HG03342 (cell line): ENCODE measurements at regions not wholly inside any gene's neighbourhood (a gene's known extent, or its start where the extent isn't known, plus 50 kb on each side); places are given as distances from the start of the nearest gene placed in this dataset.
"Not testable (repeated sequence)": the region's sequence is repeated elsewhere in the genome, so short reads cannot be mapped to it uniquely, and the experiment has no call there.

Experiments used
- ATAC-seq: cut with Tn5 transposase; IDR thresholded peaks from one replicate; pipeline ENCODE4 v1.9.1; 2021; ENCODE audit warnings: mild to moderate bottlenecking, moderate library complexity; ENCODE audit not compliant: unreplicated experiment

DNA sequence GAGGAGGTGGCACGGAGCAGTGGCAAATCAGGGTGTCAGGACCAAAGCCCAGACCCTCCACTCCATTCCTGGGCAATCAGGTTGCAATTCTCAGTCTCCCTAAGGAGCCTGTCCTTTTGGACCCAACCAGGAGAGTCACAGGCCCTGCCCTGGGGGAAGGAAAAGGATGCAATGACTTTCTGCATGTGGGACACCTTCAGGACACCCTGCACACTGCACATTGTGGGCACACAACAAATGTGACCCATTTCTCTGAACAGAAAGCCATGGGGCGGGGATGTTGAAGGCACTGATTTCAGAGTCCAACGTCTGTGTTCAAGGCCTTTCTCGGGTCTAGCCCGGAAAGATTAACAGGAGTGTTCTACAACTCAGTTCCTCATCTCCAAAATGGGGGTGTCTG lies 286.2 kb upstream of the FOXF1 start:
- no peak for ATAC-seq

GRCh38 chr16:86224629-86225028 lies 285.7 kb upstream of the FOXF1 start:
- no peak for ATAC-seq

- ATAC-seq, result no peak
These were observed 284.4 kb upstream of the FOXF1 start for GRCh38 chr16:86225905-86226371.

DNA sequence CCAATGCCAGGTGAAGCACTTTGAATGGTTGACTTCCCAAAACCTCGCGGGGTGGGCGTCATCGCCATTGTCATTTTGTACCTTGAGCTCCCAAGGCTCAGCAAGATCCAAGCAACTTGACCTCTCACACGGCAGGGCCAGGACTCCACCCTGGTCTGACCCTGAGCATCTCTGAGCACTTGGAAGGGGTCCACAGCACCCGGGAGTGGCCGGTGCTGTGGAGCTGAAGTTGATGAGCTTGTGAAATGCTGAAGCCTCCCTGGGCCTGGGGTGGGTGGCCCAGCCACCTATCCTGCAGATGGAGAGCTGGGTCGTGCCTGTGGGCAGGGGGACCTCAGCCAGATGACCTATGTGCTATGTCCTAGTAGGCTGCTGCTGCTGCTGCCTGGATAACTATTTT lies 283.3 kb upstream of the FOXF1 start:
- no peak for ATAC-seq

DNA sequence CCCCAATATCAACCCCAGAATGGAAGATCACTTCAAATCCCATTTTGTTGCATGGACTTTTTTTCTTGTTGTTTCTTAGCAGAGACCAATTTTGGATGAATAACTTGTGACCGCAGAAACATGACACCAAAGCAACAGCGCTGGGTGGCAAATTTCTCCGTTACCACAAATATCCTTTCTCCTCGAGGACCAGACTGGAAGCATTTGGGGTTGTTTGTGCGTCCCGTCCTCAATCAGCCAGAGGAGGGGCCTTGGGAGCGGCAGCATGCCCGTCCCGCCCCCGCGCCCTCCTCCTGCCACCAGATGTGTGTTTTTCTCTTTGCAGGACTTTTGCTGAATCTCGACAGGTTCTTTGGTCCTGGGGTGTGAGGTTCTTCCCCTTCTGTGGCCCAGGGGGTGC lies 282.5 kb upstream of the FOXF1 start:
- no peak for ATAC-seq

GRCh38 chr16:86228713-86229112 lies 281.6 kb upstream of the FOXF1 start:
- ATAC-seq, result no peak

DNA sequence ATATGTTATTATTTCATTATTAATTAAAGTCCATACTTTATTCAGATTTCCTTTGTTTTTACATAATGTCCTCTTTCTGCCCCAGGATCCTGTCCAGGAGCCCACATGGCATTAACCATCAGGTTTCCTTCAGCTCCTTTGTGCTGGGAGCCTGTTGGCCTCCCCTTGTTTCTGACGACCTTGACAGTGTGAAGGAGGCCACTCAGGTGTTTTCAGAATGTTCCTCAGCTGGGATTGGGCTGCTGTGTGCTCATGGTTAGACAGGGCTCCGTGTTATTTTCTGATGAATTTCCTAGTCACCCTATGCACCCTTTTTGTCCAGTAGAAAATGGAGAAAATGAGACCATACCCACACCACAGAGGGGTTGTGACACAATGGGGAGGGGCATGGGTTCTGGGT lies 281.0 kb upstream of the FOXF1 start:
- no peak for ATAC-seq

DNA sequence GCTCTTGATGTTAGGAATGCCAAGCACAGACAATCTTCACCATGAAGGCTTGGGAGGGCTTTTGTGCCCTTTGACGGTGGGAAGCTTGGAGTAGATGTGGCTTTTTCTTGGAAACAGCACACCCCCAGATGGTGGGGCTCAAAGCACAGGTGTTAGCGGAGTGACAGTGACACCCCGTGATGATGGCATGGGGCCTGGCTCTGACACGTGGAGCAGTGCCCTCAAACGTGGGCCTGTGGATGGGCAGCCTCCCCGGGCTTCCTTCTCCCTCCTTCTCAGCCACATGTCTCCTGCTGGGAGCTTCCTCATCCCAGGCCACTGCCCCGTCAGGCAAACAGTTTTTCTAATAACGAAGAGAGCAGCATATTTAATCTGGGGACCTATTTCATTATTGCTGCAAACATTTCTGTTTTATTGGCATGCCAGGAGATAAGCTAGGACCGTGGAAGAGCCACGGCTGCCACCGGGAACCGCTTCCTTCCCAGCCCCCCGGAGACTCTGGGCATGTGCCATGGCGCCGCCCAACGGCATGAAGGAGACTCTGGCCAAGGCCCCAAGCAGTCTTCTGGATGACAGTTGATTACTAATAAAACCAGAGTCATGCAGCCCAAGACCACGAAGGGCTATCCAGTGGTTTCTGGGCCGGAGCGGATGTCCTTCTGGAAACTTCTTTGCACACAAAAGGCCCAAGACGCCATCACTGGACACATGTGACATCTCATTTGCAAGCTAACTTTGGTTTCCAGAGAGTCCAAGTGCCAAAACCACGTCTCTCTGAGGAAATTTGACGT lies 280.3 kb upstream of the FOXF1 start:
- no peak for ATAC-seq

DNA sequence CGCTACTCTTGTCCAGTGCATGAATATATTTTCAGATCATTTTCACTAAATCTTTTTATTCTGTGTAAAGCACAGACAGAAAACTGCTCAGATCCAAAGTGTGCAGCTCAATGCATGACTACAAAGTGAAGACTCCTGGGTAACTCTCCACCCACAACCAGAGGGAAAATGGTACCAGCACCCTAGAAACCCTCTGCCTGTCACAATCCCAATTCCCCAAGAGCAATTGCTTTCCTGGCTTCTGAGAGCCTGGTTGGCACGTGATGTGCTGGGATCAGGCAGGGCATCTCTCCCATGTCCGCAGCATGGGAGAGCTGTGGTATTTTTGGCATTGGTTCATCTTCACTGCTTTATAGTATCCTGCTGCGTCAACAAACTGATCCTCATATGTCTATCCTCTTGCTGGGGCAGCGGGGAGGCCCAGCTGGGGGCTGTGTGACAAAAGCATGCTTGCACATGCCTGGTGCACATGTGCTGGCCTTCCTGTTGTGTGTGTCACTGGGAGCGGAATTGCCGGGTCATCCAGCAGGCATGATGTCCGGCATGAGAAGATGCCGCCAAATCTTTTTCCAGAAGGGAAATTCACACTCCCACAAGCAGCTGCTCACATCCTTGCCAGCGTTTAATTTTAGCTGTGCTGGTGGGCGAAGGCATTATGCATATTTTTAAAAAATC lies 278.9 kb upstream of the FOXF1 start:
- ATAC-seq, result no peak

GRCh38 chr16:86231996-86232350 lies 278.4 kb upstream of the FOXF1 start:
- ATAC-seq, result no peak

DNA sequence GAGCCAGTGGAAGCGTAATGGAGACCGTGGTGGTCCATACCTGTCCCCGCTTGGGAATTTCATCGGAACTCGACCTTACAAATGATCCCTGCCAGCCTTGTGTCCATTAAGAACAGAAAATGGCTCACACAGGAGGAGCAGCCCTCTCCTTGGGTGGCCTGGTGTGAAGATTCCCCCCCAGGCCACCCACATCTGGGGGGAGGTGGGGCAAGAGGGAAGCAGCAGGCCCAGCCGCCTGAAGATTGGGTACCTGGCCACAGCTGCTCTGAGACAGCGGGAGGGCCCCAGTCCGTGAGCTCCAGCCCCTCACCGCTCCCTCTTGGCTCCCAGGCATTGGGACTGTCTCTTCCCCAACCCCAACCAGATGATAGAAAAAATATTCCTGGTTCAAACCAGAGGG lies 277.8 kb upstream of the FOXF1 start:
- no peak for ATAC-seq

DNA sequence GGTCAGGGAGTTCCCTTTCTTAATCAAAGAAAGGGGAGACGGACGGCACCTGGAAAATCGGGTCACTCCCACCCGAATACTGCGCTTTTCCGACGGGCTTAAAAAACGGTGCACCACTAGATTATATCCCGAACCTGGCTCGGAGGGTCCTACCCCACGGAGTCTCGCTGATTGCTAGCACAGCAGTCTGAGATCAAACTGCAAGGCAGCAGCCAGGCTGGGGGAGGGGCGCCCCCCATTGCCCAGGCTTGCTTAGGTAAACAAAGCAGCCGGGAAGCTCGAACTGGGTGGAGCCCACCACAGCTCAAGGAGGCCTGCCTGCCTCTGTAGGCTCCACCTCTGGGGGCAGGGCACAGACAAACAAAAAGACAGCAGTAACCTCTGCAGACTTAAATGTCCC lies 276.8 kb upstream of the FOXF1 start:
- not testable (repeated sequence) for ATAC-seq

GRCh38 chr16:86239381-86239780 lies 270.9 kb upstream of the FOXF1 start:
- no peak for ATAC-seq

DNA sequence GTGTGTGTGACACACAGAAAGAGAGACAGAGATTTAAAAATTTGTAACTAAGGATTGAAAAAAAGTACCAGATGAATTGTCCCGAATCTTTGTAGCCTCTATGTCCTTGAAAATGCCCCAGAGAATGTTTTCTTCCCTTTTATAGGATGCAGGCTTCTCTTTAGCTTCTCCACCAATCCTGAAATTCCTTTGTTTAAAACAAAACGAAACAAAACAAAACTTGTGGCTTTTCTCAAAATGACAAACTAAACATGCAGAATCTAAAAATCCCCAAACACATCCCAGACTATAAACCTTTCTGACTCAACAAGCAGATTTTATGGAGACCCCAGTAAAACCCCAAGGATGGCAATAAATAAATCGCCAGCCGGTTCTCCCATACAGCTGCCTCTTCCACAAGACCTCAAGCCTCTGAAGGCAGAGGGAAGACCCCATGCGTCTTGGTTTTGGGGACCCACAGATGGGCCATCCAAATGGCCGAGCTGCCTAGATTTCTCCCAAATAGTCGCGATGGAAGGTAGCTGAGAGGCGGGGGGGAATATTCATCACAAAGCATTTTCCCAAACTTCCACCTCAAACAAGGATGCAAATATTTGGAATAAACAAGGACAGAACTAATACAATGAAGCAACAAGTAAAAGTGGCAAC lies 269.5 kb upstream of the FOXF1 start:
- ATAC-seq, result no peak

GRCh38 chr16:86241681-86242080 lies 268.6 kb upstream of the FOXF1 start:
- ATAC-seq, result no peak

GRCh38 chr16:86242244-86243122 lies 267.8 kb upstream of the FOXF1 start:
- ATAC-seq, result no peak

- ATAC-seq, result no peak
These were observed 267.2 kb upstream of the FOXF1 start for GRCh38 chr16:86243123-86243473.

DNA sequence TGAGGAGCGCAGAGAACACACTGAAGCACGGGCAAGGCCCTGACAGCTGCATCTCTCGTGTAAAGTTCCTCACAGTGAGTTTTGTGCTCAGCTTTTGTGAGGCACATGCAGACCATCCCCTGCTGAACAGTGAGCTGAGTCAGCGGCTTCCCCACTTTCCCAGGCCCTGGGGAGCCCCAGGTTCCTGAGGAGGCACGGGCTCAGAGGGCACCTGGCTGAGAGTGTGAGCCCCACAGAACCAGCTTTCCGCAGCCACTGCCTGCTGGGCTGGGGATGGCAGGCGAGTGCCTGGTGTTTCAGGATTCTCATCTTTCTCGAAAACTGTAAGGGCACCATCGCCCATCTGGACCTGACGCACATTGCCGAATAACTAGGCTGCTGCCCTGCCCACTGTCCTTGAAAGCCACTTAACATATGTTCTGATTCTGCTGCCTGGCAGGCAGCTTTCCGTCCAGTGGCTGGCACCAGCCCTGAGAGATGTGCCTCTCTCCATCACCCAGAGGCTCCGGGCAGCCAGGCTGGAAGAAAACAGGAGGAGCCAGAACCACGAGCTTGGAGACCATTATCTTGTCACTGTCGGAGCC lies 266.7 kb upstream of the FOXF1 start:
- no peak for ATAC-seq

- no peak for ATAC-seq
These were observed 266.2 kb upstream of the FOXF1 start for GRCh38 chr16:86244158-86244557.

- ATAC-seq, result no peak
These were observed 265.4 kb upstream of the FOXF1 start for GRCh38 chr16:86244936-86245335.

GRCh38 chr16:86245351-86245750 lies 265.0 kb upstream of the FOXF1 start:
- no peak for ATAC-seq
